ENCODE measurements at regions not wholly inside any gene's neighbourhood (a gene's known extent, or its start where the extent isn't known, plus 50 kb on each side); places are given as distances from the start of the nearest gene placed in this dataset.
"Not testable (repeated sequence)": the region's sequence is repeated elsewhere in the genome, so short reads cannot be mapped to it uniquely, and the experiment has no call there.

DNA sequence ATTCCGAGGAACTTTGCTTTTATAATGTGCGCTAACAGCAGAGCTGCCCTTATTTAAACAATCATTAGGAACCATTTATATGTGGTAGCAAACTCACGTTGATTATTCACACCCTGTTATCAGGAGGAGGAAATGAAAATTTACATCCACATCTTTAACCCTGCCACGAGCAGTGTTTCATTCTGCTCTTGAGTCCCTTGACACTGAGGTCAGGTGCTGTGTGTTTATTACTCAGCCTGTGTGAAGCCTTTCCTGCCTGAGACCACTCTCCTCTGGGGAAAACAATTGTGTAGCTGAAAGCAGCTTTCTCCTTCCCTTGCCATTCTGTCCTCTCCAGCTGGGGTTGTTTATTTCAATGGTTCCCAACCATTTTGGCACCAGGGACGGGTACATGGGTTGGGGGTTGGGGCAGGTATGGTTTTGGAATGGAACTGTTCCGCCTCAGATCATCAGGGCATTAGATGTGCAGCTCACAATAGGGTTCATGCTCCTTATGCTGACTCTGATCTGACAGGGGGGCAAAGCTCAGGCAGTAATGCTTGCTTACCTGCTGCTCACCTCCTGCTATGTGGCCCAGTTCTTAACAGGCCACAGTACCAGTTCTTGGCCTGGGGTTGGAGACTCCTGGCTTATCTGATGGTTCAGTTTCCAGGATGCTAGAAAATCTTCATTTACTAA is 651.1 kb downstream of the TDRD15 start:
- TF ChIP-seq, protein P1, sequence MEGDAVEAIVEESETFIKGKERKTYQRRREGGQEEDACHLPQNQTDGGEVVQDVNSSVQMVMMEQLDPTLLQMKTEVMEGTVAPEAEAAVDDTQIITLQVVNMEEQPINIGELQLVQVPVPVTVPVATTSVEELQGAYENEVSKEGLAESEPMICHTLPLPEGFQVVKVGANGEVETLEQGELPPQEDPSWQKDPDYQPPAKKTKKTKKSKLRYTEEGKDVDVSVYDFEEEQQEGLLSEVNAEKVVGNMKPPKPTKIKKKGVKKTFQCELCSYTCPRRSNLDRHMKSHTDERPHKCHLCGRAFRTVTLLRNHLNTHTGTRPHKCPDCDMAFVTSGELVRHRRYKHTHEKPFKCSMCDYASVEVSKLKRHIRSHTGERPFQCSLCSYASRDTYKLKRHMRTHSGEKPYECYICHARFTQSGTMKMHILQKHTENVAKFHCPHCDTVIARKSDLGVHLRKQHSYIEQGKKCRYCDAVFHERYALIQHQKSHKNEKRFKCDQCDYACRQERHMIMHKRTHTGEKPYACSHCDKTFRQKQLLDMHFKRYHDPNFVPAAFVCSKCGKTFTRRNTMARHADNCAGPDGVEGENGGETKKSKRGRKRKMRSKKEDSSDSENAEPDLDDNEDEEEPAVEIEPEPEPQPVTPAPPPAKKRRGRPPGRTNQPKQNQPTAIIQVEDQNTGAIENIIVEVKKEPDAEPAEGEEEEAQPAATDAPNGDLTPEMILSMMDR (IDR thresholded peaks at IDR 0.05; ENCODE audit: low read depth, low read length): no peak
- DNase-seq (ENCODE audit: low read depth in 2 of 2): peak in 1 of 2 donors; percentile 59

DNA sequence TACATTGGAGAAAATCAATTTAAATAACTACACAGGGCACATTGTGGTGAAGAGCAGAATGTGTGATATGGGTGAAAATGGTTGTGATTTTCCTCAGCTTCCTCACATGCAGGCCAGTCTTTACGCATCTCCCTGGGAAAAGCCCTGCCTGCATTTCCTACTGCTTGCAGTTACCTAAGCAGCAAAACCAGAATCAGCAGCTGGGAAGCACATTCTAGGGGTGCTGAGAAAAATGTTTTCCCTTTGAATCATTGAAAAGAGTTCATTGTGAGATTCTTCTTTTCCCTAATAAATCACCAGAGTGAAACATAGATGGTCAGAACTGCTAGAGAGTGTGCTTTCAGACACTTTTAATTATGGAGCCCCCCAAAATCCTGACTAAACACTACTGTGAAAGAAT is 656.0 kb downstream of the TDRD15 start:
- no peak overlapping the region for H3K4me3 ChIP-seq (replicated peaks in 1 of 2; ENCODE audit: low read depth in 2 of 2, low read length in 2 of 2)
- TF ChIP-seq, protein P1 (IDR thresholded peaks at IDR 0.05; ENCODE audit: low read depth, low read length): no peak
- no peak for DNase-seq (ENCODE audit: low read depth in 2 of 2)

More for the DNA sequence above, 651.1 kb downstream of the TDRD15 start:
- no peak overlapping the region for H3K4me3 ChIP-seq (replicated peaks in 1 of 2; ENCODE audit: low read depth in 2 of 2, low read length in 2 of 2)

DNA sequence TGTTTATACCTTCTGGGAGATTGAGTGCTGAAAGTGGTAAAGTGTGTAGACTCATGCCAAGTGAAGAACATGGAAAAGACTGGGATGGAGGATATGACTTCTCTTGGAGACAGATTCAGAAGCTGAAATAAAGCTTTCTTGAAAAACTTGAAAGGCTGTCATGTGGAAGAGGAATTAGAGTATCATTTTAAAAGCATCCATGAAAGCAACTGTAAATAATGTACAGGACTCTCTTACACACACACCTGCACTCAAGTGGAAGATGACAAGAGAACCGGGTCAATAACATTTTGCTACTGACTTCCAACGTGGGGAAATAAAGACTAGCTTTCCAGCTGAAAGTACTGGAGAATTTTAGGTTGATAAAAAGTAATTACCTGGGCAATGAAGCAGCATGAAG is 658.2 kb downstream of the TDRD15 start:
- DNase-seq (ENCODE audit: low read depth in 2 of 2): no peak
- H3K4me3 ChIP-seq (replicated peaks in 1 of 2; ENCODE audit: low read depth in 2 of 2, low read length in 2 of 2): no peak overlapping the region
- TF ChIP-seq, protein P1 (IDR thresholded peaks at IDR 0.05; ENCODE audit: low read depth, low read length): no peak

DNA sequence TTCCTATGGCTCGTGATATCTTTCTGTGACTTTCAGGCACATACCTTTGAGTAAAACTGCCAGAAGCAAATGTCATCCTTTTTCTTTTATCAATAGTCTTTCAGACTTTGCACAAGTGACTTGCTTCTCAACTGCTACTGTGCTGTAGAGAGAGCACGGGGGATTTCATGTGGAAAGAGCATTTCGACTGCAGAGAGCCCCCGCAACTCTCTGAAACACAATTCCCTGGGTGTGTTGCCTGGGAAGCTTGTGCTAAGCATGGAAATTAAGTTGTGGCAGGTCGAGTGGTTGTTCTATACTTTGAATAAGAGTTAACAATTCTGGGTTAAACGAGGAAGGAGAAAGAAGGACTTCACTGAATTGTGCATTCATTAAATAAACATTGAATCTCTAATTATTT is 659.1 kb downstream of the TDRD15 start:
- DNase-seq (ENCODE audit: low read depth in 2 of 2): no peak
- no peak overlapping the region for H3K4me3 ChIP-seq (replicated peaks in 1 of 2; ENCODE audit: low read depth in 2 of 2, low read length in 2 of 2)
- TF ChIP-seq, protein P1 (IDR thresholded peaks at IDR 0.05; ENCODE audit: low read depth, low read length): no peak

DNA sequence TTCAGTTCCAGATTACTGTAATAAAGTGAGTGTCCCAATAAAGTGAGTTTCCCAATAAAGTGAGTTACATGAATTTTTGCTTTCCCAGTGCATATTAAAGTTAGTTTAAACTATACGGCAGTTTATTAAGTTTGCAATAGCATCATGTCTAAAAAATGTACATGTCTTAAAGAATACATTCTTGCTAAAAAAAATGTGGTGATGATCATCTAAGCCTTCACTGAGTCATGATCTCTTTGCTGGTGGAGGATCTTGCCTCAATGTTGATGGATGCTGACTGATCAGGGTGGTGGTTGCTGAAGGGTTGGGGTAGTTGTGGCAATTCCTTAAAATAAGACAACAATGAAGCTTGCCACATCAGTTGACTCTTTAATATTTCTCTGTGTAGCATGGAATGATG is 664.2 kb downstream of the TDRD15 start:
- H3K4me3 ChIP-seq (replicated peaks in 1 of 2; ENCODE audit: low read depth in 2 of 2, low read length in 2 of 2): no peak overlapping the region
- peak in 1 of 2 donors; percentile 65 for DNase-seq (ENCODE audit: low read depth in 2 of 2)
- TF ChIP-seq, protein P1 (IDR thresholded peaks at IDR 0.05; ENCODE audit: low read depth, low read length): no peak

DNA sequence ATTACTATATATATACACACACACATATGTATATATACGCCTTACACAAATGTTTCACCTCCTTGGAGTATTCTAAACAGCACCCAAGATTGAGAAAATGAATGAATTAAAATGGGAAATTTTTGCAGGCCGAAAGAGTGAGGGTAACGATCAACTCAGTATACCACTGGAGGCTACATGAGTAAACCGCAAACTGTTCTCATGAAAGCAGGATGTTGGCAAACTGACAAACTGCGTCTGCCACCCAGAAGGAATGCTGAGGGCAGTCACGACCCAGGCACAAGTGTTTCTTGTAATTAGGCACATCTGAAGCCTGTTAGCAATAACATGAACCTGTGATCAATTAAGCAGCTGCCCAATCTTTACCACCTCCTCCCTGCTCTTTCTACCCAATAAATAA is 666.5 kb downstream of the TDRD15 start:
- H3K4me3 ChIP-seq (replicated peaks in 1 of 2; ENCODE audit: low read depth in 2 of 2, low read length in 2 of 2); DNase-seq (ENCODE audit: low read depth in 2 of 2): not testable (repeated sequence)

DNA sequence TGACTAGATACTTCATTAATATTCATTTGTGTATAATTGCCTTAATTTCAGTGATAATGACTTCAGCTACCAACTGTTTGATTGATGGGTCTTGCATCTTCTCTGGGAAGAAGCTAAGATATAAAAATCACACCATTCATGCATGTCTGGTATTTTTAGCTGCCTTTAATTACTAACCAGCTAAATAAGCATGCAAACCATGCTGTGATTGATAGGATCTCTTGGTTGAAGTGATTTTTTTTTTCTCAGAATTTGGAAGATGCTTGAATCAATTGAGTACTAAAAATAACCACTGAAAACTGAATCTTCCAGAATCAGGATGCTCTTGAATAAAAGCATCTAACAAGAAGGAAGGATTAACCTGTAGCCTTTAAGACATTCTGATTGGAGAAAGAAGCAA is 668.8 kb downstream of the TDRD15 start:
- TF ChIP-seq, protein P1 (IDR thresholded peaks at IDR 0.05; ENCODE audit: low read depth, low read length): no peak
- H3K4me3 ChIP-seq (replicated peaks in 1 of 2; ENCODE audit: low read depth in 2 of 2, low read length in 2 of 2): no peak overlapping the region
- DNase-seq (ENCODE audit: low read depth in 2 of 2): no peak

Data from cardiac fibroblast (primary cell).